ENCODE measurements at regions not wholly inside any gene's neighbourhood (a gene's known extent, or its start where the extent isn't known, plus 50 kb on each side); places are given as distances from the start of the nearest gene placed in this dataset.

GRCh38 chr15:62886431-62887071, 156.0 kb upstream of the TPM1 start:
- peaks cover 28% of the 10 kb centered on the region for H3K27me3 Mint-ChIP-seq
- CTCF ChIA-PET, result no interaction called here
- H3K27ac Mint-ChIP-seq, result no peak overlapping the region
- H3K9me3 Mint-ChIP-seq, result no peaks in the 10 kb centered on the region
- POLR2A ChIA-PET, result no interaction called here
- DNase-seq, result no peak
- intact Hi-C loops (cut with micrococcal nuclease), result no loop called here
- H3K4me3 Mint-ChIP-seq, result no peak overlapping the region
- peaks cover 2% of the 10 kb centered on the region for H3K4me1 Mint-ChIP-seq (ENCODE audit: low read depth)
- H3K36me3 Mint-ChIP-seq, result no peaks in the 10 kb centered on the region

- ChIA-PET POLR2A (no interaction called here), CTCF (no interaction called here)
- Mint-ChIP-seq H3K27ac (no peak overlapping the region), H3K9me3 (no peaks in the 10 kb centered on the region), H3K4me3 (no peak overlapping the region), H3K36me3 (no peaks in the 10 kb centered on the region), H3K27me3 (peaks cover 28% of the 10 kb centered on the region), H3K4me1 (ENCODE audit: low read depth) (peaks cover 2% of the 10 kb centered on the region)
- DNase-seq, result no peak
- intact Hi-C loops (cut with micrococcal nuclease), result no loop called here
These were observed 155.4 kb upstream of the TPM1 start for GRCh38 chr15:62887113-62887570.

- Mint-ChIP-seq H3K27me3 (peaks cover 23% of the 10 kb centered on the region), H3K36me3 (no peaks in the 10 kb centered on the region), H3K4me3 (no peak overlapping the region), H3K27ac (no peak overlapping the region), H3K9me3 (no peaks in the 10 kb centered on the region), H3K4me1 (ENCODE audit: low read depth) (peaks cover 2% of the 10 kb centered on the region)
- ChIA-PET POLR2A (no interaction called here), CTCF (no interaction called here)
- no peak for DNase-seq
- intact Hi-C loops (cut with micrococcal nuclease), result no loop called here
These were observed 153.9 kb upstream of the TPM1 start for GRCh38 chr15:62888623-62889022.

- ChIA-PET CTCF (no interaction called here), POLR2A (interaction anchor here (0.8 kb wide), 1 partner anchor 126 kb away, joined by 3 read pairs; no protein-coding TSS in a partner anchor)
- Mint-ChIP-seq H3K27ac (no peak overlapping the region), H3K4me3 (no peak overlapping the region), H3K4me1 (ENCODE audit: low read depth) (peaks cover 2% of the 10 kb centered on the region), H3K27me3 (peaks cover 23% of the 10 kb centered on the region), H3K36me3 (no peaks in the 10 kb centered on the region), H3K9me3 (no peaks in the 10 kb centered on the region)
- no peak for DNase-seq
- intact Hi-C loops (cut with micrococcal nuclease), result no loop called here
These were observed 153.3 kb upstream of the TPM1 start for GRCh38 chr15:62889141-62889661.

GRCh38 chr15:62889734-62890505, 152.6 kb upstream of the TPM1 start:
- H3K4me3 Mint-ChIP-seq, result no peak overlapping the region
- H3K27me3 Mint-ChIP-seq, result peaks cover 21% of the 10 kb centered on the region
- H3K36me3 Mint-ChIP-seq, result no peaks in the 10 kb centered on the region
- POLR2A ChIA-PET, result interaction anchor here (0.8 kb wide), 1 partner anchor 125 kb away, joined by 3 read pairs; no protein-coding TSS in a partner anchor
- H3K27ac Mint-ChIP-seq, result no peak overlapping the region
- peaks cover 2% of the 10 kb centered on the region for H3K4me1 Mint-ChIP-seq (ENCODE audit: low read depth)
- CTCF ChIA-PET, result no interaction called here
- intact Hi-C loops (cut with micrococcal nuclease), result no loop called here
- no peaks in the 10 kb centered on the region for H3K9me3 Mint-ChIP-seq
- no peak for DNase-seq

GRCh38 chr15:62894322-62895085, 148.0 kb upstream of the TPM1 start:
- Mint-ChIP-seq H3K9me3 (no peaks in the 10 kb centered on the region), H3K27ac (no peak overlapping the region), H3K27me3 (peaks cover 8% of the 10 kb centered on the region), H3K4me3 (no peak overlapping the region), H3K4me1 (ENCODE audit: low read depth) (no peaks in the 10 kb centered on the region), H3K36me3 (no peaks in the 10 kb centered on the region)
- ChIA-PET POLR2A (no interaction called here), CTCF (no interaction called here)
- intact Hi-C loops (cut with micrococcal nuclease), result no loop called here
- DNase-seq, result no peak

GRCh38 chr15:62895139-62895866, 147.2 kb upstream of the TPM1 start:
- ChIA-PET POLR2A (no interaction called here), CTCF (no interaction called here)
- no peaks in the 10 kb centered on the region for H3K9me3 Mint-ChIP-seq
- intact Hi-C loops (cut with micrococcal nuclease), result no loop called here
- H3K4me1 Mint-ChIP-seq (ENCODE audit: low read depth), result no peaks in the 10 kb centered on the region
- H3K4me3 Mint-ChIP-seq, result no peak overlapping the region
- no peak for DNase-seq
- H3K27me3 Mint-ChIP-seq, result peaks cover 8% of the 10 kb centered on the region
- no peaks in the 10 kb centered on the region for H3K36me3 Mint-ChIP-seq
- H3K27ac Mint-ChIP-seq, result no peak overlapping the region

GRCh38 chr15:62895905-62896316, 146.6 kb upstream of the TPM1 start:
- no peak for DNase-seq
- CTCF ChIA-PET, result no interaction called here
- Mint-ChIP-seq H3K36me3 (no peaks in the 10 kb centered on the region), H3K27me3 (peaks cover 8% of the 10 kb centered on the region), H3K27ac (no peak overlapping the region), H3K4me3 (no peak overlapping the region), H3K9me3 (no peaks in the 10 kb centered on the region), H3K4me1 (ENCODE audit: low read depth) (no peaks in the 10 kb centered on the region)
- POLR2A ChIA-PET, result no interaction called here
- intact Hi-C loops (cut with micrococcal nuclease), result no loop called here

- CTCF ChIA-PET, result no interaction called here
- Mint-ChIP-seq H3K4me3 (no peak overlapping the region), H3K4me1 (ENCODE audit: low read depth) (no peaks in the 10 kb centered on the region), H3K36me3 (no peaks in the 10 kb centered on the region), H3K9me3 (no peaks in the 10 kb centered on the region), H3K27ac (no peak overlapping the region), H3K27me3 (peaks cover 8% of the 10 kb centered on the region)
- intact Hi-C loops (cut with micrococcal nuclease), result no loop called here
- POLR2A ChIA-PET, result no interaction called here
- no peak for DNase-seq
These were observed 146.1 kb upstream of the TPM1 start for GRCh38 chr15:62896380-62896866.

GRCh38 chr15:62896969-62897486, 145.5 kb upstream of the TPM1 start:
- H3K27me3 Mint-ChIP-seq, result peaks cover 8% of the 10 kb centered on the region
- intact Hi-C loops (cut with micrococcal nuclease), result no loop called here
- no peaks in the 10 kb centered on the region for H3K9me3 Mint-ChIP-seq
- ChIA-PET CTCF (no interaction called here), POLR2A (no interaction called here)
- no peak overlapping the region for H3K4me3 Mint-ChIP-seq
- no peaks in the 10 kb centered on the region for H3K4me1 Mint-ChIP-seq (ENCODE audit: low read depth)
- no peaks in the 10 kb centered on the region for H3K36me3 Mint-ChIP-seq
- DNase-seq, result no peak
- no peak overlapping the region for H3K27ac Mint-ChIP-seq

- no peaks in the 10 kb centered on the region for H3K36me3 Mint-ChIP-seq
- ChIA-PET CTCF (no interaction called here), POLR2A (no interaction called here)
- no peak for DNase-seq
- H3K27me3 Mint-ChIP-seq, result peaks cover 8% of the 10 kb centered on the region
- intact Hi-C loops (cut with micrococcal nuclease), result no loop called here
- no peak overlapping the region for H3K4me3 Mint-ChIP-seq
- no peaks in the 10 kb centered on the region for H3K9me3 Mint-ChIP-seq
- no peak overlapping the region for H3K27ac Mint-ChIP-seq
- H3K4me1 Mint-ChIP-seq (ENCODE audit: low read depth), result no peaks in the 10 kb centered on the region
These were observed 144.9 kb upstream of the TPM1 start for GRCh38 chr15:62897634-62898033.

GRCh38 chr15:62899090-62899493, 143.5 kb upstream of the TPM1 start:
- no peaks in the 10 kb centered on the region for H3K9me3 Mint-ChIP-seq

More at GRCh38 chr15:62899090-62899493, 143.5 kb upstream of the TPM1 start:
- POLR2A ChIA-PET, result no interaction called here
- intact Hi-C loops (cut with micrococcal nuclease), result no loop called here
- no peaks in the 10 kb centered on the region for H3K36me3 Mint-ChIP-seq
- peaks cover 8% of the 10 kb centered on the region for H3K27me3 Mint-ChIP-seq
- CTCF ChIA-PET, result interaction anchor here (0.7 kb wide), 1 partner anchor 194 kb away, joined by 3 read pairs; no protein-coding TSS in a partner anchor
- H3K27ac Mint-ChIP-seq, result no peak overlapping the region
- H3K4me1 Mint-ChIP-seq (ENCODE audit: low read depth), result no peaks in the 10 kb centered on the region
- no peak overlapping the region for H3K4me3 Mint-ChIP-seq
- no peak for DNase-seq

All from activated CD4-positive, alpha-beta memory T cell treated with anti-CD3 and anti-CD28 coated beads for 36 hours (primary cell).